ENCODE measurements at regions not wholly inside any gene's neighbourhood (a gene's known extent, or its start where the extent isn't known, plus 50 kb on each side); places are given as distances from the start of the nearest gene placed in this dataset.

DNA sequence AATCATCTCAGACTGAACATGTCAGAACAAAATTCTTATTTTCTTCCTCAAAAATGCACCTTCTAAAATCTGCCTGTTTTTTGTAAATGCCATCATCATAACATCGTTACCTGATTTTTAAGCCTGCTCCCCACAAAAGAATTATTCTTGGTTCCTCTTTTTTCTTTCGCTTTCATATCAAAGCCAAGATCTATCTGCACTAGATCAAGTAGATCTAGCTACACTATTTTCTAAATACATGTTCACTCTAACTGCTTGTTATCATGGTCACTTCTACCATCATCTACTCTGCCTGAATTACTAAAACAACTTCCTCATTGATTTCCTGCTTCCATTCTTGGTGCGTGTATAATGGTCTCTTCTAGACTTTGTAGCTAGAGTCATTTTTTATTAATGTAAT, 217.7 kb downstream of the ARPP21 start:
- TF ChIP-seq IKZF3 (tag by site-specific recombination; IDR thresholded peaks at IDR 0.05) (no peak), ZNF132 (tag by site-specific recombination; IDR thresholded peaks at IDR 0.05; ENCODE audit: borderline replicate concordance) (no peak), ZNF221 (tag by site-specific recombination; IDR thresholded peaks at IDR 0.05; ENCODE audit: borderline replicate concordance) (no peak), ZFP69B (tag by site-specific recombination; IDR thresholded peaks at IDR 0.05) (no peak), GLI4 (tag by site-specific recombination; IDR thresholded peaks at IDR 0.05) (no peak)
- TF ChIP-seq, protein P1, sequence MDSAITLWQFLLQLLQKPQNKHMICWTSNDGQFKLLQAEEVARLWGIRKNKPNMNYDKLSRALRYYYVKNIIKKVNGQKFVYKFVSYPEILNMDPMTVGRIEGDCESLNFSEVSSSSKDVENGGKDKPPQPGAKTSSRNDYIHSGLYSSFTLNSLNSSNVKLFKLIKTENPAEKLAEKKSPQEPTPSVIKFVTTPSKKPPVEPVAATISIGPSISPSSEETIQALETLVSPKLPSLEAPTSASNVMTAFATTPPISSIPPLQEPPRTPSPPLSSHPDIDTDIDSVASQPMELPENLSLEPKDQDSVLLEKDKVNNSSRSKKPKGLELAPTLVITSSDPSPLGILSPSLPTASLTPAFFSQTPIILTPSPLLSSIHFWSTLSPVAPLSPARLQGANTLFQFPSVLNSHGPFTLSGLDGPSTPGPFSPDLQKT (IDR thresholded peaks at IDR 0.05; ENCODE audit: borderline replicate concordance, low read depth, low read length): no peak
- TF ChIP-seq, protein P2, sequence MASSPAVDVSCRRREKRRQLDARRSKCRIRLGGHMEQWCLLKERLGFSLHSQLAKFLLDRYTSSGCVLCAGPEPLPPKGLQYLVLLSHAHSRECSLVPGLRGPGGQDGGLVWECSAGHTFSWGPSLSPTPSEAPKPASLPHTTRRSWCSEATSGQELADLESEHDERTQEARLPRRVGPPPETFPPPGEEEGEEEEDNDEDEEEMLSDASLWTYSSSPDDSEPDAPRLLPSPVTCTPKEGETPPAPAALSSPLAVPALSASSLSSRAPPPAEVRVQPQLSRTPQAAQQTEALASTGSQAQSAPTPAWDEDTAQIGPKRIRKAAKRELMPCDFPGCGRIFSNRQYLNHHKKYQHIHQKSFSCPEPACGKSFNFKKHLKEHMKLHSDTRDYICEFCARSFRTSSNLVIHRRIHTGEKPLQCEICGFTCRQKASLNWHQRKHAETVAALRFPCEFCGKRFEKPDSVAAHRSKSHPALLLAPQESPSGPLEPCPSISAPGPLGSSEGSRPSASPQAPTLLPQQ (tag by site-specific recombination; IDR thresholded peaks at IDR 0.05): no peak
- Histone ChIP-seq H3K27ac (ENCODE audit: extremely low read depth, low read depth, low read length) (no peak overlapping the region), H3K4me3 (ENCODE audit: low read depth, low read length) (no peak overlapping the region), H3K4me1 (ENCODE audit: control insufficient read depth, insufficient read depth, low read length) (no peaks in the 10 kb centered on the region), H3K36me3 (ENCODE audit: control insufficient read depth in 2 of 2, insufficient read depth in 1 of 2, low read length in 2 of 2) (no peaks in the 10 kb centered on the region), H3K9me3 (ENCODE audit: control insufficient read depth, insufficient read depth, low read depth, low read length) (no peaks in the 10 kb centered on the region)
- CTCF ChIA-PET: interaction anchor here (0.6 kb wide), 1 partner anchor 175 kb away, joined by 3 read pairs; no protein-coding TSS in a partner anchor
- POLR2A ChIA-PET: no interaction called here

DNA sequence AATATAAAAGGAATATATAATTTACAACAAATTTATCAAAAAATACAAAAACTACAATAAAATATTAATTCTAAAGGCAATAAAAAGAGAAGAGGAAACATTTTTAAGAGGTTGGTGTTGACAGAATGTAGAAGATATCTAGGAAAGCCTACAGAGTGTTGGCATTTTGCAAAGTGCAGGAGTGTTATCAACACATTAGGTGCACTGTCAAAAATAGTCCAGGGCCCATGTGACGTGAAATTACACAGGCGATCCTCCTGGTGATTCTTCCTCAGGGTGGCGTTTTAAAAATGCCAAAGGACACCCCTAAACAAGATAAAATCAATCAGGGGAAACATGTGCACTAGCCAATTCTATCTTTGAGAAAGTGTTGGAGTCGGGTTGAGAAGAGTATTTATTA, 222.7 kb downstream of the ARPP21 start:
- no peaks in the 10 kb centered on the region for H3K36me3 ChIP-seq (ENCODE audit: control insufficient read depth in 2 of 2, insufficient read depth in 1 of 2, low read length in 2 of 2)
- no peaks in the 10 kb centered on the region for H3K4me1 ChIP-seq (ENCODE audit: control insufficient read depth, insufficient read depth, low read length)
- POLR2A ChIA-PET: no interaction called here
- CTCF ChIA-PET: no interaction called here
- no peak overlapping the region for H3K4me3 ChIP-seq (ENCODE audit: low read depth, low read length)
- H3K9me3 ChIP-seq (ENCODE audit: control insufficient read depth, insufficient read depth, low read depth, low read length): no peaks in the 10 kb centered on the region
- TF ChIP-seq ZNF324 (tag by site-specific recombination; IDR thresholded peaks at IDR 0.05): no peak
- no peak overlapping the region for H3K27ac ChIP-seq (ENCODE audit: extremely low read depth, low read depth, low read length)

DNA sequence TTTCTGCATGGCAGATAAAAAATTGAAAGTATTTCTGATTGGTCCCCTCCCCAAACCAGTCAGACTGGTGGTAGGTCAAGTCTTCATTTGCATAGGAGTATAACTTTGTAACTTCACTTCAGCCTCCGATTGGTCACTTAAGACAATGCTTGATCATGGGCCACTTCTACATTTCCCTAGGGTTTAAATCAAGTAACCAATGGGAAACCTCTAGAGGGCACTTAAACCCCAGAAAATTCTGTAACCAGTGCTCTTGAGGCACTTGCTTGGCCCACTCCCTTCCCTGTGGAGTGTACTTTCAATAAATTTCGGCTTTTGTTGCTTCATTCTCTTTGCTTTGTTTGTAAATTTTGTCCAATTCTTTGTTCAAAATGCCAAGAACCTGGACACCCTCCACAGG, 225.5 kb downstream of the ARPP21 start:
- Histone ChIP-seq H3K4me3 (ENCODE audit: low read depth, low read length) (no peak overlapping the region), H3K27ac (ENCODE audit: extremely low read depth, low read depth, low read length) (no peak overlapping the region), H3K9me3 (ENCODE audit: control insufficient read depth, insufficient read depth, low read depth, low read length) (no peaks in the 10 kb centered on the region), H3K4me1 (ENCODE audit: control insufficient read depth, insufficient read depth, low read length) (no peaks in the 10 kb centered on the region), H3K36me3 (ENCODE audit: control insufficient read depth in 2 of 2, insufficient read depth in 1 of 2, low read length in 2 of 2) (no peaks in the 10 kb centered on the region)
- TF ChIP-seq, protein P3, sequence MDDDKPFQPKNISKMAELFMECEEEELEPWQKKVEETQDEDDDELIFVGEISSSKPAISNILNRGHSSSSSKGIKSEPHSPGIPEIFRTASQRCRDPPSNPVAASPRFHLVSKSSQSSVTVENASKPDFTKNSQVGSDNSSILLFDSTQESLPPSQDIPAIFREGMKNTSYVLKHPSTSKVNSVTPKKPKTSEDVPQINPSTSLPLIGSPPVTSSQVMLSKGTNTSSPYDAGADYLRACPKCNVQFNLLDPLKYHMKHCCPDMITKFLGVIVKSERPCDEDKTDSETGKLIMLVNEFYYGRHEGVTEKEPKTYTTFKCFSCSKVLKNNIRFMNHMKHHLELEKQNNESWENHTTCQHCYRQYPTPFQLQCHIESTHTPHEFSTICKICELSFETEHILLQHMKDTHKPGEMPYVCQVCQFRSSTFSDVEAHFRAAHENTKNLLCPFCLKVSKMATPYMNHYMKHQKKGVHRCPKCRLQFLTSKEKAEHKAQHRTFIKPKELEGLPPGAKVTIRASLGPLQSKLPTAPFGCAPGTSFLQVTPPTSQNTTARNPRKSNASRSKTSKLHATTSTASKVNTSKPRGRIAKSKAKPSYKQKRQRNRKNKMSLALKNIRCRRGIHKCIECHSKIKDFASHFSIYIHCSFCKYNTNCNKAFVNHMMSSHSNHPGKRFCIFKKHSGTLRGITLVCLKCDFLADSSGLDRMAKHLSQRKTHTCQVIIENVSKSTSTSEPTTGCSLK (tag by site-specific recombination; IDR thresholded peaks at IDR 0.05): no peak
- TF ChIP-seq ZSCAN30 (tag by site-specific recombination; IDR thresholded peaks at IDR 0.05) (no peak), ZNF561 (tag by site-specific recombination; IDR thresholded peaks at IDR 0.05; ENCODE audit: borderline replicate concordance) (no peak), GLI4 (tag by site-specific recombination; IDR thresholded peaks at IDR 0.05) (no peak), ZFP41 (tag by site-specific recombination; IDR thresholded peaks at IDR 0.05; ENCODE audit: borderline replicate concordance) (no peak), ZNF600 (tag by site-specific recombination; IDR thresholded peaks at IDR 0.05) (no peak)
- POLR2A ChIA-PET: no interaction called here
- CTCF ChIA-PET: no interaction called here

DNA sequence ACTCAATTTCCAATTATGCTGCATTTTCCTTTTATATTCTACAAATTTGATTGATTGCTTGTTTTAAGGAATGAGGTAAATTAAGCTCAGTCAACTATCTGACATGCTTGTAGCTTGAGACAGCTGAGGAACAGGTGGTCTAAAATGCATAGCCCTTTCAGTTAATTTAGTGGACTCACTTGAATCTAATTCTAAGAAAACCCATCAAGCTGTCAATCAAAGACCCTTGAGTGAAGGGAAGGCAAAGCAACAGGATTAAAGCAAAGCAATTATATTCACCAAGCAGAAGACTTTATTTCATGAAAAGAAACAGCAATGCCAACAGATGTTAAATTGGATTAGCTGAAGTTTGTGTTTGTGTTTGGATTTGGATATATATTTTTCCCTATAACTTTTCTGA, 228.5 kb downstream of the ARPP21 start:
- CTCF ChIA-PET: no interaction called here
- no peaks in the 10 kb centered on the region for H3K4me1 ChIP-seq (ENCODE audit: control insufficient read depth, insufficient read depth, low read length)
- POLR2A ChIA-PET: no interaction called here
- no peaks in the 10 kb centered on the region for H3K9me3 ChIP-seq (ENCODE audit: control insufficient read depth, insufficient read depth, low read depth, low read length)
- no peaks in the 10 kb centered on the region for H3K36me3 ChIP-seq (ENCODE audit: control insufficient read depth in 2 of 2, insufficient read depth in 1 of 2, low read length in 2 of 2)
- no peak overlapping the region for H3K27ac ChIP-seq (ENCODE audit: extremely low read depth, low read depth, low read length)
- no peak overlapping the region for H3K4me3 ChIP-seq (ENCODE audit: low read depth, low read length)
- no peak for TF ChIP-seq ZNF571 (tag by site-specific recombination; IDR thresholded peaks at IDR 0.05)
- TF ChIP-seq ZNF560 (tag by site-specific recombination; IDR thresholded peaks at IDR 0.05; ENCODE audit: borderline replicate concordance): no peak
- no peak for TF ChIP-seq ZNF530 (tag by site-specific recombination; IDR thresholded peaks at IDR 0.05; ENCODE audit: low read depth)
- TF ChIP-seq, protein P4, sequence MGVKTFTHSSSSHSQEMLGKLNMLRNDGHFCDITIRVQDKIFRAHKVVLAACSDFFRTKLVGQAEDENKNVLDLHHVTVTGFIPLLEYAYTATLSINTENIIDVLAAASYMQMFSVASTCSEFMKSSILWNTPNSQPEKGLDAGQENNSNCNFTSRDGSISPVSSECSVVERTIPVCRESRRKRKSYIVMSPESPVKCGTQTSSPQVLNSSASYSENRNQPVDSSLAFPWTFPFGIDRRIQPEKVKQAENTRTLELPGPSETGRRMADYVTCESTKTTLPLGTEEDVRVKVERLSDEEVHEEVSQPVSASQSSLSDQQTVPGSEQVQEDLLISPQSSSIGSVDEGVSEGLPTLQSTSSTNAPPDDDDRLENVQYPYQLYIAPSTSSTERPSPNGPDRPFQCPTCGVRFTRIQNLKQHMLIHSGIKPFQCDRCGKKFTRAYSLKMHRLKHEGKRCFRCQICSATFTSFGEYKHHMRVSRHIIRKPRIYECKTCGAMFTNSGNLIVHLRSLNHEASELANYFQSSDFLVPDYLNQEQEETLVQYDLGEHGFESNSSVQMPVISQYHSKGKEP (tag by site-specific recombination; IDR thresholded peaks at IDR 0.05): no peak
- no peak for TF ChIP-seq ZNF223 (tag by site-specific recombination; IDR thresholded peaks at IDR 0.05)
- TF ChIP-seq MEIS1 (CRISPR knock-in tag; IDR thresholded peaks at IDR 0.05; ENCODE audit: borderline replicate concordance): no peak
- TF ChIP-seq, protein P5, sequence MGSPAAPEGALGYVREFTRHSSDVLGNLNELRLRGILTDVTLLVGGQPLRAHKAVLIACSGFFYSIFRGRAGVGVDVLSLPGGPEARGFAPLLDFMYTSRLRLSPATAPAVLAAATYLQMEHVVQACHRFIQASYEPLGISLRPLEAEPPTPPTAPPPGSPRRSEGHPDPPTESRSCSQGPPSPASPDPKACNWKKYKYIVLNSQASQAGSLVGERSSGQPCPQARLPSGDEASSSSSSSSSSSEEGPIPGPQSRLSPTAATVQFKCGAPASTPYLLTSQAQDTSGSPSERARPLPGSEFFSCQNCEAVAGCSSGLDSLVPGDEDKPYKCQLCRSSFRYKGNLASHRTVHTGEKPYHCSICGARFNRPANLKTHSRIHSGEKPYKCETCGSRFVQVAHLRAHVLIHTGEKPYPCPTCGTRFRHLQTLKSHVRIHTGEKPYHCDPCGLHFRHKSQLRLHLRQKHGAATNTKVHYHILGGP (tag by site-specific recombination; IDR thresholded peaks at IDR 0.05): no peak

Measured in HEK293 (cell line).